SH-SY5Y (cell line): ENCODE measurements at regions not wholly inside any gene's neighbourhood (a gene's known extent, or its start where the extent isn't known, plus 50 kb on each side); places are given as distances from the start of the nearest gene placed in this dataset.

Experiments used
- GATA2 ChIP-seq: IDR thresholded peaks from 2 replicates; pipeline ENCODE4 v1.6.1; 2011; ENCODE audit warnings: mild to moderate bottlenecking, low read depth, low read length
- GATA3 ChIP-seq: IDR thresholded peaks from 2 replicates; pipeline ENCODE4 v1.6.1; 2011; ENCODE audit warnings: low read depth, mild to moderate bottlenecking, low read length, moderate library complexity

DNA sequence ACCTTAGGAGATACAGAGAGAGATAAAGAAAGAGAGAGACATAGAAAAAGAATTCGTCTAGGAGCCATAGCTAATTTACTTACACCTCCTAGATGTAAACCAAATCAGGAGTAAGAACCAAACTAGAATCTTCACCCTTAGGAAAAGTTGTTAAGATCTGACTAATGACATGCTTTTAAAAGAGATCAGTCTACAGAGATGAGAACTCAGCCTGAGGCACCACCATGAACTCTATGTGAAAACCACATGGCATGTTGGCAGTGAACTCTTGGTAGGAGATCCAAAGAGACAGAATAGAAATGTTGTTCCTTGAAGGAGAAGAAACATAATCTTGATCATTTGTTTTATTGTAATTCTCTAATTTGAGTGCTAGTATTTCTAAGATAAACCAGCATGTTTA is 585.4 kb upstream of the ID2 start:
- TF ChIP-seq GATA2 = no peak
- TF ChIP-seq GATA3 = no peak
